SIG-M5 treated with dmso at 0.1 percent for 504 hours (cell line): ENCODE measurements at regions not wholly inside any gene's neighbourhood (a gene's known extent, or its start where the extent isn't known, plus 50 kb on each side); places are given as distances from the start of the nearest gene placed in this dataset.
"Not testable (repeated sequence)": the region's sequence is repeated elsewhere in the genome, so short reads cannot be mapped to it uniquely, and the experiment has no call there.

Experiments
- DNase-seq: peaks from one replicate; lab custom pipeline; 2025; ENCODE audit not compliant: unreplicated experiment; lab: John Stamatoyannopoulos, UW

DNA sequence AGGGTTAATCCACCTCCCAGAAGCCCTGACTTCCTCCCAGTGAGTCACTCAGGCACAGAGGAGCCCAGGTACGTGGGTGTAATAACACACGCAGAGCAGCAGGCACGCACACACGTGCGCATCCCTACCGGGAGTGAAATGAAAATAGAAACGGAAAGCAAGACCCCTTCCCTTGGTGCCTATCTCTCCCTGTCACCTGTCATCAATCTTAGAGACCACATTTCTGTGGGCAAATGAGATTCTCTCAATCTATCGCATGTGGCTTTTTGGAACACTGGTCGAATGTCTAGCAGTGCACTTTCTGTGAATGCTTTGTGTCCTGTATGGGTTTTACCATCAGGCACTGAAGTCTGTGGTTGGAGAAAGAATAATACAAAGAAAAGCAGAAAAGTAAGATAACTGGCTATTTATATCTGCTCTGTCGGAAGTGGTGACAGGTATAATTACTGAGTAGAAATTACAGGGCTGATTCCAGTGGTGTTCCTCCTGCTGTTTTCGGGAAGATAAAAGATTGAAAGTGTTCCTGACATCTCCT, 137.7 kb upstream of the GRIA1 start:
- no peak for DNase-seq

DNA sequence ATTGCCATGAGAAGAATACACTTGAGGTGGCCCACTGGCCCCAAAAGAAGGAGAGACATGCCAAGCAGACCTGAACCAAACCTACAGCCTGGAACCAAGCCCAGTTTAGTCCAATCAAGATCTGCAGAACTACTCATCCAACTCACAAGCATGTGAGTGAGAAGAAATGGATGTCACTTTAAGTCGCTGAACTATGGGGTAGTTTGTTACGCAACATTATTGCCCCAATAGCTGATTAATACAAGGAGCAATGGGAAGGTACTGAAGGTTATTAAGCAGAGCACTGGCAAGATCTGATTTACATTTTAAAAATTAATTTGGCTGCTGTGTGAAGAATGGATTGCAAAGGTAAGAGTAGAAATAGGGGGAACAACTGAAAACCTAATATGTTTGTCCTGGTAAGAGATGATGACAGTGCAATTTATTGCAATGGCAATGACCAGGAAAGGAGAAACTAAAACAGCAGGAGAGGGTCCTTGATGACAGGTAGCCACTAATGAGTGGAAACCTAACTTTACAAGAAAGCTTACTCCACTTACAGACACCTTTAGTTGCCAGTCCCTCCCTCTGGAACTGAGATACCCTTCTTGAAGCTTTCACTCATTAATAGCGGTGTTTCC, 132.9 kb upstream of the GRIA1 start:
- DNase-seq, result no peak

DNA sequence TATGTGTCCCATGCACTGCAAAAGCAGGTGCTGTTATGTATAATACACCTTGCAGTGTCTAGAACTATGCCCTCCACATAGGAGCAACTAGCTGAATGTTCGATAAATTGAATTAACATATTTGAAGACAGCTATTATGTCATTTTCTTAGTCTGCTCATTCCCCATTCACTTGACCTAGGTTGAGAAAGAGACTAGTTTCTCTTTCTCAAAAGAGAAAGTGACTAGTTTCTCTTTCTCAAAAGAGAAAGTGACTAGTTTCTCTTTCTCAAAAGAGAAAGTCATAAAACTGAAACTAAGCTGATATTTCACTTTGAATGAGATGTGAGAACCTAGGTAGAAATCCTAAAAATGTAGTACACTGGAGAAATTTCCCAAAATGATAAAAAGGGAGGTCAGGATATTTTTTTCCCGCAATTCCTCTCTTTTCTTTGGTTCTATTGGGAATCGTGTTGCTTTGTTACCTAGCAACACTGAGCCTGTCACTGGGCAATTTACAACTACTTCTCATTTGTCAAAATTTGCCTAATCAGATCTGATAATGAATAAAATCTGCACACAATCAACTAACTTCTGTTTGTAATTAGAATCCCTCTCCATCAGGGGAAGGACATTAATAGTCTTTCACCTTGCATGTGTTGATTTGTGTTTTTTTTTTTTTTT, 132.0 kb upstream of the GRIA1 start:
- no peak for DNase-seq

DNA sequence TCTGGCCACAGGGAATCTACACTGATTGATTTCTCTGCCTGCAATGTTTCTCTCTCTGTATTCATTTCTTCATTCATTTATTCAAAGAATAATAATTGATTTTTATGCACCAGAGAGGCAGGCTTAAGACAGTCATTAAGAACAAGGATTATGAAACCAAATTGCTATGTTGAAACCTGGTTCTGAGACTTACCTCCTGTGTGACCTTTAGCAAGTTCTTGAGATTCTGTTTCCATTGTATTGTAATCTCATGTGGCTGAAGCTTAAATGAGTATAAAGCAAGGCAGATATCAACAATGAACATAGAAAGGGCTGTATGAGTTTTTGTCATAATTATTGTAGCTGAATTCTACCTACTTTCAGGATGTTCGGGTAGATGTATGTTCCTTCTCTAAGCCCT, 129.6 kb upstream of the GRIA1 start:
- DNase-seq, result no peak

DNA sequence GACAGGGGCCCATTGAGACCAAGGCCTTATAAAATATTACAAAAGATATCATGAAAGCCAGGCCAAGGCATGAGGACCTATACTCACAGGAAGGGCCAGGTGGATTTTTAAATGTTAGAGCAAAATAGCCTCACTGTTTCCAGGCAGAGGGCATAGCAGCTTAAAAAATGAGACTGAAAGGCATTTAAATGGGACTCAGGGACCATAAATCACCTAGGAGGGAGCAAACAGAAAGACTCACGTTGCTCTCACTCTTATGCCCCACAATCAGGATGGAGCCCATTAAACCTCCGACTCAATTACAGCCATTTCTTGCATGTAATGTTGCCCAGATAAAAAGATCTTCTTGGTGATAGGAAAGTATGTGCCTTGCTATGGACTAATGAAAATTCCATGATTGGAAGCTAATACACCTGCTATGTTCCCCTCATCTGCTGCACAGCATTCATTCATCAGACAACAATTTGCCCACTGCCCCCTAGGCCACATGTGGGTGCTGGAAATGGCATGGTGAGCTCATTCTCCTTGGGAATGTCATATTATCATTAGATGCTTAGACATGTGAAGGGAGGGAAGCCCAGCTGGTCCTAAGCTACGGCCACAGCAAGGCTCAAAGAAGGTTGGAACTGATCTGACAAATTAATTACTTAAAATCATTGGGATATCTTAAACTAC, 128.6 kb upstream of the GRIA1 start:
- DNase-seq, result no peak

DNA sequence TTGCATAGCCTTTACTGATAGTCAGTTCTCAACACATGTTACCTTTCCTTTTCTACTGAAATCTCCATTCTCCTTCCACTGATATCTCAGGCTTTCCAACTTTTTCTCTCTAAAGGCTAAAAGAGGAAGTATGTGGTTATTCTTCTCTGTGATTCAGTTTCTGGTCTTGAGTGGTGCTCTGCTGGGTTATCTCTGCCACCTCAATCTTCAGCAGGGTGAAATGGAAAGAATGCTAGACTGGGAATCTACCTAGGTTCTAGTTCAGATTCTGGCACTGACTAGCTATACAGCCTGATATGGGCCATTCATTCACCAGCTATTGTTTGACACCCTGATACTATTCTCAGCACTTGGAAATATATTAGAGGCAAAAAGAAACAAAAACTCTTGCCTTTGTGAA, 124.9 kb upstream of the GRIA1 start:
- no peak for DNase-seq

DNA sequence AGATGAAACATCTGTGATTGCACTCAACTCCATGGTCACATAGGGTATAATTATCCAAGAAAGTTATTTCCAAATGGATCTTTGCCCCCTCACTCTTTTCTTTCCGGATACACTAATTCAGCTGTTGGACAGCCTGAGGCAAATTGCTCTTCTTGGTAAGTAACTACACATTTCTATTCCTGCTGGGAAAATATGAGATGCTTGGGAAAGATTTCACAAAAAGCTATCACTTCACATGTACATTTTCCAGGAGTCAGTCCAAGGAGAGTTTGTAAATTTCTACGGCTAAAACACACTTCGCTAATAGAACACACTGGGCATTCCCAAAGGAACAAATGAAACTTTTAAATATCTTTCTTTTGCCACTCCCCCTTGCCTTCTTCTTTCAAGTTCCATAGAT, 123.0 kb upstream of the GRIA1 start:
- no peak for DNase-seq

DNA sequence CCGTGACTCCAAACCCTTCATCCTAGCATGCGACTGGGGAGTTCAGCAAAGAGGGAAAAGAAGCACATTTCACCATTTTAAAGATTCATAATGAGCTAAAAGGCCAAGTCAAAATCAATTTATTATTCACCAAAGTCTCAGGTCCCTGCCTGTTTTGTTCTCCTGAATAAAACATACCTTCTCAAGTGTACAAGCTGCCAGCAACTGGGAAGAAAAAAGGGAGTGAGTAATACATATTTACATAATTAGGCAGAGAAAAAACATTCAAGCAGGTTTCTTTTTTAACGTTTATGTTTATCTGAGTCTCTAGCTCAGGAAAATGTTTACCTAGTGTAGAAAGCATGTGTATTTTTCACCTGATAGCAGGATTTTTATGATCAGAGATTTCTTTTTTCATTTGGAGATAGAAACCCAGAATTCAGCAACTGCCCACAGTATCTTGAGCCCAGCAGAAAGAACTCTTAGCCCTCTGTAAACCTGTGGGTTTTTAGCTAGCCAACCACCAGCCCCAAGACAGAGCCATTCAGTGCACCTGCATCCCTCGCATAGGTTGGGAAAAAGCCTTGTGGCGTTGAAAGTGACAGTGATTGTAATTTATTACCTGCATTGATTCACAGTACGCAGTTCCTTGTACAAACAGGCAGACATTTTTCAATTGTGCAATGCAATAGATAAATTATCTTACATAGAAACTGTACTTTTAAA, 117.9 kb upstream of the GRIA1 start:
- no peak for DNase-seq

DNA sequence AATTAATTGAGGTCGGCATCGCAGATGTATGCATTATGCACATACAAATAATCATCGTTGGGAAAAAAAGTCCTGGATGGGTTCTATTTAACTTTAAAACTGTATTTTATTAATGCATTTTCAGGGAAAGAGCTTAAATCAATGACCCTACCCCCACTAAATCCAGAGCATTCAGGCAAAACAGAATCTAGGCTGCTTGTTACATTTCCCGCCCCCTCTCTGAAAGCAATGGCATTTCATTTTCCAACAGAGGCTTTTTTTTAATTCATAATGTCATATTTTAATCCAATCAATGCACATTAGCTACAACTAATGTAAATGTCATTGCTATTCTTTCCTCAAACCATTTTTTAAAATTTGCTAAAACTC, 117.4 kb upstream of the GRIA1 start:
- no peak for DNase-seq

DNA sequence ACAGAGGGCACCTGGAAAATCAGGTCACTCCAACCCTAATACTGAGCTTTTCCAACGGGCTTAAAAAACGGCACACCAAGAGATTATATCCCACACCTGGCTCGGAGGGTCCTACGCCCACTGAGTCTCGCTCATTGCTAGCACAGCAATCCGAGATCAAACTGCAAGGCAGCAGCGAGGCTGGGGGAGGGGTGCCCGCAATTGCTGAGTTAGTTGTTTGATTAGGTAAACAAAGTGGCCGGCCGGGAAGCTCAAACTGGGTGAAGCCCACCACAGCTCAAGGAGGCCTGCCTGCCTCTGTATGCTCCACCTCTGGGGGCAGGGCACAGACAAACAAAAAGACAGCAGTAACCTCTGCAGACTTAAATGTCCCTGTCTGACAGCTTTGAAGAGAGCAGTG, 108.8 kb upstream of the GRIA1 start:
- DNase-seq, result not testable (repeated sequence)

DNA sequence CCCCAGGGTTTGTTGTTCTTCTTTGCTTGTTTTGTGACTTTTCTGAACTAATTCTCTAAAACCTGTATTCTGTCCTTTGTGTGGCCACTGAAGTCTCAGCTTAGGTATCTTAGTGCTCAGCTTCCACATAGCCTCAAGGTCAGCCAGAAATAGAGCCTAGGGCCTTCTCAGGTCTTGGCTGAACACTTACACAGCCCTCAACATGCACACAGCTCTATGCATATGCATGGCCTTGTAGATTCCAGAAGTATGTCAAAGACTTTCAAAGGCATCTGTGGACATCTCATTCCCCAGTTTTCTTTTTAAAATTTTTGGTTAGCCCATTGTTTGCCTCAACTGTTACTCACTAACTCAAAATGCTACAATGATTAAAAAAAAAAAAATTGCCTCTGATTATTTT, 99.9 kb upstream of the GRIA1 start:
- DNase-seq, result no peak

DNA sequence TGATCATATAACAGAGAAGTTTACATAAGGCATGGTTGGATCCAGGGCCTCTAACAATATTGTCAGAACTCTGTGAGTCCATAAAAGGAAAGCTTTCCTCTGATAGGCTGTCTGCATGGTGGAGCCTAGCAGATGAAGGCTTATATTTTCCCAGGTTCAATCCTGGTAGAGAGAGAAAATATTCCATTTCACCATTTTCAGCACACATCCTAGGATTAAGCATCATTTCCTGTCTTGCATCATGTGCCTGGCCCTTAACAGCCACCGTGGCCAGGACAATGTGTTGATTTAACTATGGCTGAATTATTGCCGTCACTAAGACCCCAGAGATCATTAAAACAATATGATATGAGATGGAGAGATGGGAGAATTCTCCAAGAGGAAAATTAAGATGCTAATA, 90.9 kb upstream of the GRIA1 start:
- no peak for DNase-seq

DNA sequence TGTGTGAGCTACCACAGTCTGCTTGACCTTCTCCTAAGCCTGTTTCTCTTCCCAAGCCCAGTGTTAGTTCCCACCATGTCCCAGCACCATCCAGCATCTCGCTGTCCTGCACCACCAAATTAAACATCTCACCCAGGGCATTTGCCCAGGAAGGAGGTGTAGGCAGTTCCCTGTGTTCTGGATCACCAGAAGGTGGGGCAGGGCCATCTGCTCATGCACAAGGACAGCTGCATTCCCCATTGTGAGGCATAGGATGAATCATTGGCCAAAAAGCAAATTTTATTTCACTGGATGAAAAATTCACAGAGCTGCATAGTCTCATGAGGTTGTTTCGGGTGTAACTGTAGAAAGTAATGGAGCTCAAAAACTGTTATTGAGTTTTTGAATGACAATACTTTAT, 89.5 kb upstream of the GRIA1 start:
- DNase-seq, result no peak

DNA sequence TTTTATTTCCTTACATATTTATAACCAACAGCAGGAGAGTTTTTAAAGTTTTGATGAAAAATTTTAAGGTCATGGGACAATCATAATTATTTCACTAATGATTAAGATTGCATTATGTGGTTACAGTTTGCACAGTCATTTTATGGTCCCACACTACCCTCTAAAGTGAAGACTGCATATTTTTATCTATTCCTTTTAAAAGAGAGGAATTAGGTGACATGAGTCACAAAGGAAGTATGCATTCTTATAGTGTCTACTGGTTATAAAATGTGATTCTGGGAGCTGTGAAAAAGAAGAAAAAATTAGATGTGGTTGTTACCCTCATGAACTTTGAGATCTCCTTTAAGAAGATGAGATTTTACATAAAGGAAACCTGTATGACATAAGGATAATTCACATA, 87.9 kb upstream of the GRIA1 start:
- no peak for DNase-seq

DNA sequence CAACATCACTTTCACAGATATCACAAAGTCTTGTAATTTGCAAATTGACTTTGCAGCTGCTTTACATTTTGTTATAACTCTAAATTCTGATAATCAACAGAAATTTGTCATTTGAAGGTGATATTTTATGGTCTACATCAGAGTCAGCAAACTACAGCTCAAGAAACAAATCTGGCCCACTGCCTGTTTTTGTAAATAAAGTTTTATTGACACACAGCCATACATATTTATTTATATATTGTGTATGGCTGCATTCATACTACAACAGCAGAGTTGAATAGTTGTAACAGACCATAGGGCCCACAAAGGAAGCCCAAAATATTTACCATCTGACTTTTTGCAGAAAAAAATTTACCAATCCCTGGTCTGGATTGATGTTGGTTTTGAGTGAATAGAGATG, 87.0 kb upstream of the GRIA1 start:
- DNase-seq, result no peak

DNA sequence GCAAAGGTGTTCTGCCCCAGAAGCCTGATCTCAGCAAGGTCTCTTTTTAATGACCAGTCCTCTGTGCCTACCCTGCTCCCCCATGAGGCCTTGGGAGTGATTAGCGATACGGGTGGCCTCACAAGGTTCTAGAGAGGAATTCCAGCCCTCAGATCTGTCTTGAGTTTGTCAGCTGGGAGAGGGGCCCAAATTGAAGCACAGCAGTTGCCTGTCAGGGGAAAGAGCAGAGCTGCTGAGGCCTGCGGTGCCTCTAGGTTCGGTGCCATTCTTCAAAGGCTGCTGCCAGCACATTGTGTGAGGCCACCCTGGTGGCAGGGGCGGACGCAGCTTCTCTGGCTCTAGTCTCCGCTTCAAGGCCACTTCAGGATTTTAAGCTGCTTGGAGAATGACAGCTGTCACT, 85.7 kb upstream of the GRIA1 start:
- DNase-seq, result no peak

DNA sequence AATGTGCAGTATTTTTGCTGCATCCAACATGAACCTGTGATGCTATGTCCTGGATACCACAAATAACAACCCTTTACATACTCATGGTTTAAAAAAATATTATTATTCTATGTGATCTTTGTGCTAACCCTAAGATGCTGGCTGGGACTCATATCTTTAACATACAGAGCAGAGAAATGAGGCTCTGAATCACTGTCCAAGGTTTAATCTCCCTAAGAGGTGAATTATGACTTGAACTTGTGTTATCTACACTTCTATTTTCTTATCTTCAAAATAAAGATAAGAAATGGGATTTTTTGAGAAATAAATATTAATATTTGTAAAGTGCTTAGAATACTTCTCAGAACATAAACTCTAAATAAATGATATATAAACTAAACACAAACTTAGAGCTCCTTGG, 68.8 kb upstream of the GRIA1 start:
- no peak for DNase-seq

DNA sequence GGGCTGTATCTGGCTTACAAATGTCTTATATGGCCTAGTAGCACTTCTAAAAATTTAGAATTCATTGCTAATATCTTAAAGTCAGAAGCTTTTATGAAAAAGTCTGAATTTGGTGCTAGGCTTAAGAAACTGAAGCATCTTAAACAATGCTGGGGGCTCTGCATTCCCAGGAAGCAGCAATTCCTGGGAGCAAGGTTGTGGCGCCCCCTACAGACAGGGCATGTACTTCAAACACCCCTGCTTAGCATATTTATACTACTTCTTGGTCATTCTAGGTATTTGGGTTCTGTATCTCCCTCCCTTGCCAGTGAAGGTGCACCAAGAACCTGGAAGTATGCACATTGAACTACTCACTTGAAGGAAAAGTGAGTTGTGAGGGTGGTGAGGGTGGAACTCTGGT, 64.6 kb upstream of the GRIA1 start:
- DNase-seq, result no peak

DNA sequence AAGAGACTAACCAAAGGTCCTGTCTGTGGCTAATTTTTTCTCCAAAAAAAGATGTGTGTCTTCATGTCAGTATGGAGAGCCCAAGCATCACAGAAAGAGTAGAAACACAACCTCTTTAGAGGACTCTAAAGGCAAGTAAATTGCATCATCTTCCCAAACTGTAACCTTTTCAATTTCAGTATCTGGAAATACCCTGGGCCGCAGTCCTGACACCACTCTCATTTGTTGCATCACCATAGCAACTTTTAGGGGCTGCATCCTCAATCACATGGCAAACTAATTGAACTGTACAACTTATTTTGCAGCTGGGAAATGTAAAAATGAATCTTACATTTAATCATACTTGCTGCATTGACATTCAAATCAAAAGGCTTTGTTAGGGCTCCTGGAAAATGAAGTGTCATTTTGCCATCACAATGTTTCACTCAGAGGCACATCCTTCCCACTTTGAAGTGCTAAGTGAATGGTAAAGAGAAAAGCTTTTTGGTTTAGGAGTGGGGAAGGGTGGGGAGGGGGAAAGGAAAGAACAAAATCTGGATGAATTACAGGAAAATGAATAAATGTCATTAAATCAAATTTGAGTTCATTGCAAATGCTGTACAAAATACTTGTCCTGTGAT, 60.6 kb upstream of the GRIA1 start:
- no peak for DNase-seq

DNA sequence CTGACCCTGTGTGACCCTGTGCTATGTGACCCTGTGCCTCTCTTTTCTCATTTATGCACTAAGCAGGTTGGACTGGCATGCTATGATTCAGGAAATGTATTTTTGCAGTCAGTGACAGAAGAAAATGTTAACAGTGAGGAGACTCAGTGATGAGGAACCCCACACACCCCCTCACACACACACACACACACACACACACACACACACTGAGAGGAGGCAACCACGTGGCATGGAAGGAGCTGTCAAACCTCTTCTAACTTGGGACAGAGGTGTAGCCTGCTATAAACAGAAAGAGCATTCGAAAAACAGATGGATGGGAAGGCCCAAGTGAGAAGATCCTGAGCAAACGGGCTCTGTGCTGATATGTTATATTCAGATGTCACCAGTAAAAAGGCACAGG, 57.9 kb upstream of the GRIA1 start:
- no peak for DNase-seq

DNA sequence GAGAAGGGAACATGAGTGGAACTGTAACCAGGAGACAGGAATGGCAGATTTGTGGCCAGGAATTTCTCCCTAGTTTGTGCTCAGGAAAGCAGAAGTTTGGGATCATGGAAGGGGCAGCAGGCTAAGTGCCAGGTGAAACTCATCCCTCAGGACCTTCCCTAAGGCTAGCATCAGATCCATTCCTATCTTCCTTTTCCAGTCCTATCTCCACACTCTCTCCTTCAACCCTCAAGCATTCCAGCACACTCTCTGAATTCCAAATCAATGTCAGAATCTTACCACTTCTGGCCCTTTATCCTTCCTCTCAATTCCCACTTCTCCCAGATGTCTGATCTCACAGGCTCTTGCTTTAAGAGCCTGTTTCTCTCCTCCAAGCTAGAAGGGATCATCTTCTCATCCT, 53.2 kb upstream of the GRIA1 start:
- DNase-seq, result no peak

DNA sequence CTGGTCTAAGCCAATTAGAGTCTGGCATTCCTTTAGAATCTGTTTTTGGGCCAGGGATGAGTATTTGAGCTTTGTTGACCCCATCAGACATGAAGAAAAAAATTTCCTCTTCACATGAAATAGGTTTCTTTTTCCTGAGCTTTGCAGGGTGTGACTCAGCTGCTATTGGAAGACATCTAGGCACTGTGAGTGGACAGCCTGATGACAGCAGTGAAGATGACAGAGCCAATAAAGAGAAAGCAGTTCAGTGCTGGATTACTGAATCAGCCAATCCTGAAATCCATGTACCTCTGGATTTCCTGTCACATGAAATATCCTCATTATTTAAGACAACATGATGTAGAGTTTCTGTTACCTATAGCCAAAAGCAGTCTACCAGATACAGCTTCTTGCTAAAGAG, 51.3 kb upstream of the GRIA1 start:
- no peak for DNase-seq
